ENCODE measurements at regions not wholly inside any gene's neighbourhood (a gene's known extent, or its start where the extent isn't known, plus 50 kb on each side); places are given as distances from the start of the nearest gene placed in this dataset.

- TF ChIP-seq POLR2A (IDR thresholded peaks at IDR 0.05) (no peak), CTCF (IDR thresholded peaks at IDR 0.05) (no peak)
Observed at GRCh38 chr14:22184157-22184829, 404.7 kb downstream of the DAD1 start.

Measured in adrenal gland (tissue), 5 donors.